NCI-H2107 treated with DMSO at 0.1 percent for 48 hours (cell line): ENCODE measurements at regions not wholly inside any gene's neighbourhood (a gene's known extent, or its start where the extent isn't known, plus 50 kb on each side); places are given as distances from the start of the nearest gene placed in this dataset.

Experiments used
- DNase-seq: peaks from one replicate; lab custom pipeline; 2025; ENCODE audit not compliant: unreplicated experiment; lab: John Stamatoyannopoulos, UW

DNA sequence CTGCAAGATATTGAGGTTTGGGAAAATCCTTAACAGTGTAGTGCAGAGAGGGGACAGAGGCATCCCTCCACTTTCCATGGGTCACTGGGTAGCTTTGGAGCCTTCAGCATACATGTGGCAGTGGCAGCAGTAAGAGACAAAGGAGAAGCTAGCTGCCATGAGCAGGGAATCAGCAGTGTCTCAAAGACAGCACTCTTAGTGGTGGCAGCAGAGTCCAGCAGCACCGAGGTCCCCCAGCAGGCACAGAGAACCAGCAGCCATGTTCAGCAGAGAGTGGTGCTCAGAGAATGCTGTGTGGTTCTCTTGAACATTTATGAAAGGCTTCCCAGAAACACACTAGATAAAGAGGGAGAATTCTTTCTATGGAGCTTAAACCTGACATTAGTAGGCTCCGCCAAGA is 308.5 kb downstream of the CENPC start:
- DNase-seq = no peak

DNA sequence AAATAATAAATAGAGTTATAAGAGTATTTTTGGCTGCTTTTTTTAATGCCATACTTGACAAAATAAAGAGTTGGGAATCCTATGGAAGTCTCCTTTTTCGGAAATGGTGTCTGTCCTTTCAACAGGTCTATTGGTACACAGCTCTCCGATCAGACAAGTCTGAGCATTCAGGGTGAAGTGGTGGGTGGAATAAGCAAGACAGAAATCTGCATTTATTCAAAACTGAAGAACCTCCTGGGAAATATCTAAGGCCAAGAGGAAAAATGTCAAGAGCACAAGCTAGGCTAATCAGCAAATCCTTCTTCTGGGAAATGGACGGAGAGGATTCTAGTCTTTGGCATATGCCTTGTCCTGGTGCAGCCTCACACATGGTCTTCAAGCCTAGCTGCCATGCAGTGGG is 309.0 kb downstream of the CENPC start:
- DNase-seq = no peak

DNA sequence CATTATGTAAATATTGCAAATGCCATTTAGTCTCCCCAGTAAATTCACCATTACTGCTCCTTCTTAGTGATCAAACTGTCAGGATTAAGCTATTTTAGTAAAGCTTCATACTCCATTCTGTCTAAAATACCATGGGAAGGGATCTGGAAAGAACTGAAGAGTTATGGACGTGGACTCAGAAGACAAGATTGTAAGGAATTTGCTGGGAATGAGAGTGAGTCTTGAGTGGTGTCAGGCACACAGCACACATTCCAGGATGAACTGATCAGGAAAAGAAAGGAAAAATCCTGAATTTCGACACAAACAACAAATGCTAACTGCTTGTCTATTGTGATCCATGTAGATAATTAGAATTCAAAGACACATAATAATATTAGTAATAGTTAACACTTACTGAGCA is 311.0 kb downstream of the CENPC start:
- DNase-seq = no peak

DNA sequence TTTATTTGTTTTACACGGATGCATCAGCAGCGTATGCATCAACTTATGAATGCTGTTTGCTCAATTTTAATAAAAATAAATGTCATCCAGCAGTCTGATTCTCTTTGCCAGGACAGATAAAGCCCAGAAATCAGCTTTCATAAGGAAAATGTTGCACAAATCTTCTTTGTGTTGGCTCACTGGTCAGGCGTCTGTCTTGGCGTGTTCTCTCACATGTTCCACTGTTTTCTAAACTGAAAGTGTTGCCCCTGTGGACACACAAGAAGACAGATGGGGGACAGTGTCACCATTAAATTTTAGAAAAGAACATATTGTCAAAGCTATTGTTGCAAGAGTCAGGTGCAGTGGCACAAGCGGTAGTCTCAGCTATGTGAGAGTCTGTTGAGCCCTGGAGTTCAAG is 316.2 kb downstream of the CENPC start:
- no peak for DNase-seq

DNA sequence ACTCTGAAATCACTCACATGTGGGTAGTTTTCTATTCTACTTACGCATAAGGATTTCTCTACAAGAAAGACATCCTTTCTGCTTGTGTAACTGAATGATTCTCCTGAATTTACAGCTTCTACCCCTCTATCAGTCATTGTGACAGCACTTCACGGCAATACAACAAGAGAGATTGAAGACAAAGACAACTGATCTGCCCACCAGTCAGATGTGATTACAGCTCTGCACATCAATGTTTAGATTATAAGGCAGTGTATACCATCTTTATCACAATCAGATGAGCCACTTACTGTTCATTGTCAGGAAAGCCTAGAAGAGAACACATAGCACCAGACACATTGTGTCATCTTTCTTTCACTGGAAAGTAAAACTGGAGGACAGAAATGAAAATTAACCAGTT is 324.4 kb downstream of the CENPC start:
- DNase-seq = no peak

DNA sequence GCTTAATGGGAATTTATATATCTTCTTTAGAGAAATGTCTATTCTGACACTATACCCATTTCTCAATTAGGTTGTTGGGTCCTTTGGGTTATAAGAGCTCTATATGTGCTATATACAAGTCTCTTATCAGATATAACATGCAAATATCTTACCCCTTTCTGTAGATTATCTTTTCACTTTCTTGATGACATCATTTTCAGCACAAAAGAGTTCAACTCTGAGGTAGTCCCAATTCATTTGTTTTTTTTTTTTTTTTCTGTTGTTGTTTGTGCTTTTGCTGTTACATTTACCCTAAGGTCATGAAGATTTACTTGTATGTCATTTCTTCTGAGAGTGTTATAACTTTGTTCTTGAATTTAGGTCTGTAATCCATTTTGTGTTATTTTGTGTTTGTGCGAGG is 326.4 kb downstream of the CENPC start:
- no peak for DNase-seq

DNA sequence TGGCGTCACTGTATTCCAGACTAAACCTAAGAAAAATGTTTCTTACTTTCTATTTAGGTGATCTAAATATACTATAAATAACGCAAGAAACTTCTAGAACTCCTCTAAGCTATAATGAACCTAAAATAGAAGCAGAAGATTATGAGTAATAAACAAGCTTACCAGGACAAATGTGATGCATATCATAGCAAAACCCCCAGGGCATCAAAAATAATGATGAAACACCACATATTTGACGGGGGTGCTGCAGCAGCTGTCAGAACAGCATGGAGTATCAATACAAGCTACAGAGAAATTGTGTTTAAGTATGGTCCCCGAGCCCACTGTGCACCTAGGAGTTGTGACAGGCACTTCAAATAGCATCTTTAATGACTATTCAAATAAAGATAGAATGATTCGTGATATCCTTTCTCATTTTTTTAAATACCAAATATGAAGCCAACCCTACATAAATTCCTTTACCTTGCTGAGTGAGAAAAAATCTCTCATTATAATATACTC is 337.3 kb downstream of the CENPC start:
- no peak for DNase-seq

DNA sequence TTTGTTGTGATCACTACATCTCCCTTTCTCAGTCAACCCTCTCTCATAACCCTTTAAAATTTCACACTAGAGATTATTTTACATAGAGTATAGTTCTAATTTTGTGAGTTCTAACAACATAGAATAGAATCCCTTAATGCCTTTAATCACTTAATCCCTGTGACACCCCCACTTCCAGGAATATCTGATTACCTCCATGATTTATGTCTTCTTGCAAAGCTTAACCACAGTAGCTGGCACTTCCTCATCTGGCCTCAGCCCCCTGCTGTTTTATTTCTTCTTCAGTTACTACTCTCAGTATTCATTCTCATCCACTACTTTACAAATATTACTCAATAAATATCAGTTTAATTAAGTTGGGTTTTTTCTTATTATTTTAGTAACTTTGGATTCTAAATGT is 340.9 kb downstream of the CENPC start:
- DNase-seq = peak; percentile 33

DNA sequence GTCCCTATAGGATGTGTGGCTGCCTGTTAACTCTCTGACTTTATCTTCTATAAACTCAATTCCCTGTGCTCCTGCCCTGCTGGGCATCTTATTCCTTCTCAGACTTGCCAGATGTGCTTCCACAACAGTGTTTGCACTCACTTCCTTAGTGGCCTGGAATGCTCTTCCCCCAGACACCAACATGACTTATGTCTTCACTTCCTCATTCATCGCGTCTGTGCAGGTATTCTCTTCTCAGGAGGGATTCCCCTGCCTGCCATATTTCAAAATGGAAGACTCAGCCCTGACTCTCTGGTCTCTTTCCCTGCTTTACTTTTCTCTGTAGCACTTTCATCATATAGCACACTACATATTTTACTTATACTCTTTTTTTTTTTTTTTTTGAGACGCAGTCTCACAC is 344.0 kb downstream of the CENPC start:
- DNase-seq = no peak

DNA sequence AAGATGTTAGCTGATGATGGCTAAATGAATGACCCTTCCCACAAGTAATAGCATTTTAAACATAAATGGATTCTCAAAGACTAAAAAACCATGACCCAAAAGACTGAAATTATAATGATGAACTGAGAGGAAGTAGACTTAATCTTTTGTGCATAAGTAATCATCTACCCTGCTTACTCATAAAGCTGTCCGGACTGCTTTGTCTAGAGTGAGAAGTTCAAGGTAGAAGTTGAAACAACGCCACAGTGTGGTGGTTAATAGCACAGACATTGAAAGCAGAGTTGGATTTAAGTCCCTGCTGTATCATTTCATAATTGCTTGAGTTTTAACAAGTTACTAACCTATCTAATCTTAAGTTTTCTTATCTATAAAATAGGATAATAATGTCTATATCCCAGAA is 346.6 kb downstream of the CENPC start:
- peak; percentile 24 for DNase-seq

DNA sequence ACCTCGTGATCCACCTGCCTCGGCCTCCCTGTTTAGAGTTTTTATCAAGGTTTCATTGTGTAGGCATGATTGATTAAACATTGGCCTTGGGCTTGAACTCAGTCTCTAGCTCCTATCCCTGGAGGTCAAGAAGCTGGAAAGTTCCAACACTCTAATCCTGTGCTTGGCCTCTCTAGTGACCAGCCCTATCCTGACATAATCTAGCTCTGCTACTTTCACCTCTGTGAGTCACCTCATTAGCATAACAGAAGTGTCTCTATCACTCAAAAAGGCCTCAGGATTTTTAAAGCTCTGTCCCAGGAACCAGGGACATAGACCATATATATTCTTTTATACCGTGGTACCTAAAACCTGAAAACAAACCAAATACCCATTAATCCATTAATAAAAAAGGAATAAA is 377.5 kb downstream of the CENPC start:
- DNase-seq = no peak

DNA sequence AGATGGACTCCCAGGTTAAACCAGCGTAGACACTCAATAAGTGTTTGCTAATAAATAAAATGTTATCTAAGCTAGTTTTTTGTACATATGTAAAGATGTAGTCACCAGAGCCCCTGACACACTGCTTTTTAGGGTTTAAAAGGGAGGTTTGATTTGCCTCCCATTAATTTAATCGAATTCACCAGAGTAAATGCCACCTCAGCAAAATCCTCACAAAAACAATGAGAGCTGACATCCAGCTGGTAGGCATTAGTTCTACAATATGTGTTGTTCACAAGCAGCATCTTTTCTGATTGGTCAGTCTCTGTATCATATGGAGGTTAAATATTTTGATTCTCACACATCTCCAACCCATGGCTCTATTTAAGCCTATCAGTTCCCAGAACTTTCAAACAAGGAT is 382.6 kb downstream of the CENPC start:
- DNase-seq = no peak

DNA sequence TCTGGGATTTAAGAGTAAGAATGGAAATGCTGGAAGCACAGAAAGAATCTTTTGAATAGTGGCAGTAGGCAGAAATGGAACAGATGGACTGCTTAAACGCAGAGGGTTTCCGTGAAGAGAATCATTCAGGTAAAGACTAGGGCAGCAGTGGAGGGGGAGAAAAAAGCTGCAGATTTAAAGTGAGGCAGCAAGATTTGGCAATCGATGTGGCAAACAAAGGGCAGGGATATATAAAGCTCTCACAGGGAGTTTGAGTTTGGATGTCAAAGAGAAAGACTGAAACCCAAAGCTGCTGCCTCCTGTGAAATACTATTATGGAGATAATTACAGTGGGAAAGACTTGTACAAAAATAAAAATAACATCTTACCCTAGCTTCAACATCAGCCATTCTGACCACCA is 384.0 kb downstream of the CENPC start:
- DNase-seq = peak; percentile 65

DNA sequence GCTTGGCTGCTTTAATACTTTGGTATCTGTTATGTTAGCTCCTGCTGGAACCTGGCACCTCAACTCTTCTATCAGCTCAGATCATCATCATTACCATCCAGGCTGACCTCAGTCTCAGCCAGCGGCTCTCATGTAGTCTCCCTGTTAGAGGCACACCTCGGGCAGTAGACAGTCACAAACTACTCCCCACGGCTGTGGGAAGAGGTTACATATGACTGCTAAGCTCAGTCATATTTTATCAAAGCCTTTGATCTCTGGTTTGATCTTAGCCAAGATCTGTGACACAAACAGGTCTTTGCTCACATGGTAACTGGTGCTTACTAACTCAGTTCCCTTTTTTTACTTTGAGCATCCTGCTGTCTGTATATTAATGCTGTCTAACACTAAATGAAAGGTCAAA is 384.9 kb downstream of the CENPC start:
- no peak for DNase-seq

DNA sequence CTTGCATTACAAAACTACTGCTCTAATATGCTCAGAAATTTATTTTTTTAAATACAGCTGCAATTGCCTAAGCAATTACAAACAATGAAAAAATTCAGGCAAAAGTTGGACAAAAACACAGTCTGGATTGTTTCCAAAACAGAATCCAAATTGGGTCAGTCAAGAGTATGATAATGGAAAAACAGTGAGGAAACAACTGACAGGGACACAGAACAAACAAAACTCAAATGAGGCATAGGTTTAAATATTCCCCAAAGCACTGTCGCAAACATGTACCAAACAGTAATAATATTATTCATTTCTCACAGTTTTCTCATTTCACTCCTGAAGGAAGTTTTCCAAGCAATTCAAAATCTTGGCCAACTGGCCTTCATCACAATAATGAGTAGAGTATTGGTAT is 386.6 kb downstream of the CENPC start:
- no peak for DNase-seq

DNA sequence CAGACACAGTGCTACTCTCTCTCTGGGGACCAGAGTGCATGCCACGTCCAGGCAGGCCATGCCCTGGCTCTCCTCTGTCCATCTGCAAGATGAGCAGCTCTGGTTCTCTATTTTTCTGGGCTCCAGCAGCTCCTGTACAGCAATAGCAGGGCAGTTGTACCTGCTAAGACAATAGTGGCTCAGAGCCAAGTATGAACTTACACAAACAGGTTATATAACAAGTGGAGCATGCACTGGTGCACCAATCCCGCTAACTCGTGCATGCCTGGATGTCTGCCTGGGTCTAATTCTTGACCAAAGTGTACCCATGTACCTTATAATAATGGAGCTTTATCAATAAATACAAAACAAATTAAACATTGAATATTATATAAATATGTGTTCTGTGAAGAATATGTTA is 392.3 kb downstream of the CENPC start:
- DNase-seq = no peak

DNA sequence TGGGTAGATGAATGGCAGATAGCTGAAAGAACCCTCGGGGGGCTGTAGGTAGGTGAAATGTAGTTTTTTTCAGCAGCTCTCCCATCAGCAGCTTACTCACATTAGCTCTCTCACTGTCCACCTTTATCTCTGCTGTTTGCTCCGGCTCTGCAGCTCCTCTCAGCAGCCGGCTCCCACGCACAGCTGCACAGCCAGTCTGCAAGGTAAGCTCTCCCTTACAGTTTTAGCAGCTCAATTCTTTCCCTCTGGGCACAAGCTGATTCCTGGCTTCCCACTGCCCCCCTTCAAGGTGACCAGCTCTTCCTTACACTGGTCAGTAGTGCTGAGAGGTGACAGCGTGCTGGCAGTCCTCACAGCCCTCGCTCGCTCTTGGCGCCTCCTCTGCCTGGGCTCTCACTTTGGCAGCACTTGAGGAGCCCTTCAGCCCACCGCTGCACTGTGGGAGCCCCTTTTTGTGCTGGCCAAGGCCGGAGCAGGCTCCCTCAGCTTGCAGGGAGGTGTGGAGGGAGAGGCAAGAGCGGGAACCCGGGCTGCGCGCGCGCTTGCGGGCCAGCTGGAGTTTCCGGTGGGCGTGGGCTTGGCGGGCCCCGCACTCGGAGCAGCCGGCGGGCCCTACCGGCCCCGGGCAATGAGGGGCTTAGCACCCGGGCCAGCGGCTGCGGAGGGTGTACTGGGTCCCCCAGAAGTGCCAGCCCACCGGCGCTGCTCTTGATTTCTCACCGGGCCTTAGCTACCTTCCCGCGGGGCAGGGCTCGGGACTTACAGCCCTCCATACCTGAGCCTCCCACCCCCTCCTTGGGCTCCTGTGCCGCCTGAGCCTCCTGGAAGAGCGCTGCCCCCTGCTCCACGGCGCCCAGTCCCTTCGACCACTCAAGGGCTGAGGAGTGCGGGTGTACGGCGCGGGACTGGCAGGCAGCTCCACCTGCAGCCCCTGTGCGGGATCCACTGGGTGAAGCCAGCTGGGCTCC is 393.6 kb downstream of the CENPC start:
- DNase-seq = no peak

DNA sequence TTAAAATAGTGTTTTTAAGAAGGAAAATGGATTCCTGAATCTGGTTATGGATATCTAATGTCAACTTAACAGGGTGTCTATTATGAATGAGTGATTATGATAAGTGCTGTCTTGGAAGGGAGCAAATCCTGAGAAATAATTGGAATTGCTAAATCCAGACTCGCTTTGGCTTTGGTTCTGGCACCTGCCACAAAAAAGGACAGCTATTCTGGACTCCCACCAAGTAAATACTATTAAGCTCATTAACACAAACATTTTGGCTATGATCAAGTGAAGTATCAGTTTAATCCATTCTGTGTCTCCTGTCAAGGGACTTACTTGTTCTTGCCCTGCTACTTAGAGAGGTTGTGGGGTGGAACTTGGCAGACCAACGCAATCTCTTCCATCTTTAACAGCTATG is 403.7 kb downstream of the CENPC start:
- DNase-seq = no peak

DNA sequence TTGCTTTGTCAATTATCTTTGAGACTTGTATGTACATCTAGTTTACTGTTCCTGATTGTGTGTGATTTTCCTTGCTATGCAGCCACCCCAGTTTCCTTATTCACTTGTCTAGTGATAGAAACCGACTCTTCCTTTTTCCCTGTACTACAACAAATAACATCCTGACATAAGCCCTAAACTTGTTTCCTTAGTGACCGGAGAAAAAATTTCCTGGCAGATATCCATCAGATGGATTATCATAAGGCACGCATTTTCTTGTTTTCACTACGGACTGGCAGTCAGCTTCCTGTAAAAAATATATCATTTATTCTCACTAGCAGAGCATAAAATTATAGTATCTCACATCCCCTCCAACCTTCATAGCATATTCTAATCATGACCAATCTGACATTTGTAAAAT is 410.7 kb downstream of the CENPC start:
- no peak for DNase-seq

DNA sequence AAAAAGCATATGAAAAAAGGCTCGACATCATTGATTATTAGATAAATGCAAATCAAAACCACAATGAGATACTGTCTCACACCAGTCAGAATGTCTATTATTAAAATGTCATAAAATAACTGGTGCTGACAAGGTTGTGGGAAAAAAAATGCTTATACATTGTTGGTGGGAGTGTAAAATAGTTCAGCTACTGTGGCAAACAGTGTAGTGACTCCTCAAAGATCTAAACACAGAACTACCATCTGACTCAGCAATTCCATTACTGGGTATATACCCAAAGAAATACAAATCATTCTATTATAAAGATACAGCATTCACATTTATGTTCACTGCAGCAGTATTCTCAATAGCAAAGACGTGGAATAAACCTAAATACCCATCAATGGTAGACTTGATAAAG is 412.1 kb downstream of the CENPC start:
- DNase-seq = no peak

DNA sequence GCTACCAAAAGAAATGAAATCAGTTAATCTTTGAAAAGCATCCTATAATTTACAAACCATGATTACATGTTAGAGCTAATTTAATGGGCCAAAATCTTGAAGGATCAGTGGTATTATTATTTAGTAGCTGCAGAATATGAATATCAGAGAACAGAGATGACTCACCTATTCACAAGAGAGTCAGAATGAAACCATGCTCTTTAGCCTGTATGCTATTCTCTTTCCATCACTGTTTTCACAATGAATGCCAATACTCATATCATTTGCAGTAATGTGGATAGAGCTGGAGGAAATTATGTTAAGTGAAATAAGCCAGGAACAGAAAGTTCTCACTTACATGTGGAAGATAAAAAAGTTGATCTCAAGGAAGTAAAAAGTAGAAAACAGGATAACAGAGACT is 414.1 kb downstream of the CENPC start:
- no peak for DNase-seq

DNA sequence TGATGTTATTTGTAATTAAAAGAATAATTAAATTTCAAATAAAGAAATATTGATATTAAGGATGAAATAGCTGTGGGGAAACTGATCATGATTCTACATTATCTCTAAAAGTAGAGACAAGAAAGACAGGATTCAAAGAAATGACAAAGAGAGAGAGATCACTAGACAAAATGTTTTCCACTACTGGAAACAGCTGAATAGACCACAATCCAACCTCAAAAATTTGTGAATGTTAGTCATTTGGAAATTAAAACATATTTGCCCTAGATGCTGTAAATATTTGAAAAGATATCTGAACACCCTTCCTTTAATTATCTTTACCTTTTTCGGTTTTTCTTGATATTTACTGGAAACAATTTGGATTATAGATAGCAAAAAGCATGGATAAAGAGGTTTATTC is 414.9 kb downstream of the CENPC start:
- DNase-seq = no peak

DNA sequence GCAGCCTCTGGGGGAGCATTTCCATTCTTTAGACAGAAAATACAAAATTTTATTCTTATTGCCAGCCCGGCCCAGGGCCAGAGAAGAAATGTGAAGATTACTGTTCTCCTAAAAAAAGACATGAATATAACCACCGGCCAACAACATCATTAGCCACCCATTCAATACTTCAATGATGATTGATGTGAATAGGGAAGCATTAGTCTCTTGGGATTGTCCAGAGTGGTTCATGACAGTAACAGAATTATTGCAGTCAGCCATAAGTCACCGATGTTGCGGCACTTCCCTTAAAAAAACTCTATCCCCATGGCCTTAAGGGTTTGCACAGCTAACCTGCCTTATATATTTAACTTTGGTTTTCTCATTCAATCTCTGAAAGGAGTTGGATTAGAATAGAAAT is 418.7 kb downstream of the CENPC start:
- no peak for DNase-seq
